Activated T-helper 1 cell treated with anti-CD3 and anti-CD28 coated beads, Interleukin-12 subunit alpha, Interleukin-12 subunit beta, Interleukin-2, Interleukin-4 antibody, amounts not matched to agents 30 ng/mL and 10 ng/mL and 1 ng/mL, durations not matched to agents 14 hours and 24 hours and 36 hours (primary cell): ENCODE measurements at regions not wholly inside any gene's neighbourhood (a gene's known extent, or its start where the extent isn't known, plus 50 kb on each side); places are given as distances from the start of the nearest gene placed in this dataset.

Experiments used
- DNase-seq: peaks from one replicate; pipeline ENCODE4 v3.0.0; 2021; ENCODE audit warnings: low spot score
- H3K27ac Mint-ChIP-seq: one replicate; pipeline ENCODE4 v1.8.0; 2021; ENCODE audit warnings: mild to moderate bottlenecking, mixed read lengths
- H3K27me3 Mint-ChIP-seq: one replicate; pipeline ENCODE4 v1.8.0; 2022; ENCODE audit warnings: mild to moderate bottlenecking, moderate library complexity, mixed read lengths; ENCODE audit not compliant: insufficient read depth
- H3K36me3 Mint-ChIP-seq: one replicate; pipeline ENCODE4 v1.8.0; 2021; ENCODE audit warnings: low read depth, mixed read lengths
- H3K4me1 Mint-ChIP-seq: one replicate; pipeline ENCODE4 v1.8.0; 2021; ENCODE audit warnings: low read depth, mixed read lengths
- H3K4me3 Mint-ChIP-seq: one replicate; pipeline ENCODE4 v1.8.0; 2021; ENCODE audit warnings: mild to moderate bottlenecking, moderate library complexity, mixed read lengths
- H3K9me3 Mint-ChIP-seq: one replicate; pipeline ENCODE4 v1.8.0; 2021; ENCODE audit warnings: mixed read lengths
- intact Hi-C: fragments of 100-400 bp; cut with micrococcal nuclease; formaldehyde crosslinking; loops from one replicate; pipeline ENCODE4 v1.15.1; 2024

GRCh38 chr18:44126598-44126997 lies 554.1 kb upstream of the SETBP1 start:
- DNase-seq = no peak
- H3K27me3 Mint-ChIP-seq = no peaks in the 10 kb centered on the region
- H3K36me3 Mint-ChIP-seq = no peaks in the 10 kb centered on the region
- H3K9me3 Mint-ChIP-seq = no peaks in the 10 kb centered on the region
- no peak overlapping the region for H3K27ac Mint-ChIP-seq
- H3K4me3 Mint-ChIP-seq = no peak overlapping the region
- no peaks in the 10 kb centered on the region for H3K4me1 Mint-ChIP-seq
- intact Hi-C loops = no loop called here

GRCh38 chr18:44128365-44128764 lies 552.3 kb upstream of the SETBP1 start:
- no peak for DNase-seq
- Mint-ChIP-seq H3K27me3 (no peaks in the 10 kb centered on the region), H3K4me1 (no peaks in the 10 kb centered on the region), H3K9me3 (no peaks in the 10 kb centered on the region), H3K36me3 (no peaks in the 10 kb centered on the region), H3K27ac (no peak overlapping the region), H3K4me3 (no peak overlapping the region)
- intact Hi-C loops = no loop called here

- intact Hi-C loops = loop anchor here (1.0 to 5.0 kb wide), 2 partner anchors 1082 to 1252 kb away; no protein-coding TSS in a partner anchor
- Mint-ChIP-seq H3K27me3 (no peaks in the 10 kb centered on the region), H3K36me3 (no peaks in the 10 kb centered on the region), H3K4me1 (no peaks in the 10 kb centered on the region), H3K27ac (no peak overlapping the region), H3K4me3 (no peak overlapping the region), H3K9me3 (no peaks in the 10 kb centered on the region)
- no peak for DNase-seq
Observed at GRCh38 chr18:44130376-44130942, 550.2 kb upstream of the SETBP1 start.

- H3K36me3 Mint-ChIP-seq = no peaks in the 10 kb centered on the region
- H3K4me1 Mint-ChIP-seq = no peaks in the 10 kb centered on the region
- intact Hi-C loops = loop anchor here (5.0 kb wide), 1 partner anchor 1249 kb away; no protein-coding TSS in a partner anchor
- H3K27ac Mint-ChIP-seq = no peak overlapping the region
- H3K9me3 Mint-ChIP-seq = no peaks in the 10 kb centered on the region
- no peak overlapping the region for H3K4me3 Mint-ChIP-seq
- H3K27me3 Mint-ChIP-seq = no peaks in the 10 kb centered on the region
- no peak for DNase-seq
Observed at GRCh38 chr18:44133483-44133882, 547.2 kb upstream of the SETBP1 start.

- no peaks in the 10 kb centered on the region for H3K4me1 Mint-ChIP-seq
- H3K4me3 Mint-ChIP-seq = no peak overlapping the region
- intact Hi-C loops = loop anchor here (5.0 kb wide), 1 partner anchor 1248 kb away; no protein-coding TSS in a partner anchor
- no peak overlapping the region for H3K27ac Mint-ChIP-seq
- no peaks in the 10 kb centered on the region for H3K27me3 Mint-ChIP-seq
- H3K9me3 Mint-ChIP-seq = no peaks in the 10 kb centered on the region
- no peak for DNase-seq
- H3K36me3 Mint-ChIP-seq = no peaks in the 10 kb centered on the region
Observed at GRCh38 chr18:44134447-44134846, 546.2 kb upstream of the SETBP1 start.

GRCh38 chr18:44135741-44136140 lies 544.9 kb upstream of the SETBP1 start:
- DNase-seq = no peak
- Mint-ChIP-seq H3K4me3 (no peak overlapping the region), H3K4me1 (no peaks in the 10 kb centered on the region), H3K27ac (no peak overlapping the region), H3K9me3 (no peaks in the 10 kb centered on the region), H3K27me3 (no peaks in the 10 kb centered on the region), H3K36me3 (no peaks in the 10 kb centered on the region)
- intact Hi-C loops = no loop called here

GRCh38 chr18:44136326-44136725 lies 544.4 kb upstream of the SETBP1 start:
- H3K9me3 Mint-ChIP-seq = no peaks in the 10 kb centered on the region
- H3K36me3 Mint-ChIP-seq = no peaks in the 10 kb centered on the region
- no peak overlapping the region for H3K27ac Mint-ChIP-seq
- no peak overlapping the region for H3K4me3 Mint-ChIP-seq
- intact Hi-C loops = no loop called here
- DNase-seq = no peak
- H3K27me3 Mint-ChIP-seq = no peaks in the 10 kb centered on the region
- H3K4me1 Mint-ChIP-seq = no peaks in the 10 kb centered on the region

- Mint-ChIP-seq H3K4me1 (no peaks in the 10 kb centered on the region), H3K36me3 (no peaks in the 10 kb centered on the region), H3K4me3 (no peak overlapping the region)
Observed at GRCh38 chr18:44143072-44143471, 537.6 kb upstream of the SETBP1 start.

GRCh38 chr18:44149706-44150105 lies 531.0 kb upstream of the SETBP1 start:
- H3K36me3 Mint-ChIP-seq = no peaks in the 10 kb centered on the region
- no peak overlapping the region for H3K4me3 Mint-ChIP-seq
- no peaks in the 10 kb centered on the region for H3K27me3 Mint-ChIP-seq
- no peaks in the 10 kb centered on the region for H3K9me3 Mint-ChIP-seq
- intact Hi-C loops = no loop called here
- H3K27ac Mint-ChIP-seq = no peak overlapping the region
- DNase-seq = no peak
- no peaks in the 10 kb centered on the region for H3K4me1 Mint-ChIP-seq

More at GRCh38 chr18:44143072-44143471, 537.6 kb upstream of the SETBP1 start:
- intact Hi-C loops = no loop called here
- no peak for DNase-seq
- Mint-ChIP-seq H3K9me3 (no peaks in the 10 kb centered on the region), H3K27ac (no peak overlapping the region), H3K27me3 (no peaks in the 10 kb centered on the region)

GRCh38 chr18:44153981-44154380 lies 526.7 kb upstream of the SETBP1 start:
- intact Hi-C loops = no loop called here
- DNase-seq = no peak
- H3K4me1 Mint-ChIP-seq = no peaks in the 10 kb centered on the region
- H3K9me3 Mint-ChIP-seq = no peaks in the 10 kb centered on the region
- no peaks in the 10 kb centered on the region for H3K27me3 Mint-ChIP-seq
- no peak overlapping the region for H3K27ac Mint-ChIP-seq
- no peaks in the 10 kb centered on the region for H3K36me3 Mint-ChIP-seq
- no peak overlapping the region for H3K4me3 Mint-ChIP-seq

- DNase-seq = no peak
- no peaks in the 10 kb centered on the region for H3K27me3 Mint-ChIP-seq
- H3K9me3 Mint-ChIP-seq = no peaks in the 10 kb centered on the region
- H3K4me1 Mint-ChIP-seq = no peaks in the 10 kb centered on the region
- H3K36me3 Mint-ChIP-seq = no peaks in the 10 kb centered on the region
- H3K4me3 Mint-ChIP-seq = no peak overlapping the region
- no peak overlapping the region for H3K27ac Mint-ChIP-seq
- intact Hi-C loops = no loop called here
Observed at GRCh38 chr18:44156126-44156525, 524.6 kb upstream of the SETBP1 start.

- H3K4me3 Mint-ChIP-seq = no peak overlapping the region
- no peaks in the 10 kb centered on the region for H3K4me1 Mint-ChIP-seq
- H3K9me3 Mint-ChIP-seq = peaks cover 2% of the 10 kb centered on the region
- no peak overlapping the region for H3K27ac Mint-ChIP-seq
- H3K36me3 Mint-ChIP-seq = no peaks in the 10 kb centered on the region
- no peaks in the 10 kb centered on the region for H3K27me3 Mint-ChIP-seq
- DNase-seq = no peak
- intact Hi-C loops = no loop called here
Observed at GRCh38 chr18:44156776-44157335, 523.8 kb upstream of the SETBP1 start.

GRCh38 chr18:44170208-44170880 lies 510.3 kb upstream of the SETBP1 start:
- Mint-ChIP-seq H3K9me3 (no peaks in the 10 kb centered on the region), H3K4me1 (no peaks in the 10 kb centered on the region), H3K4me3 (no peak overlapping the region), H3K27me3 (no peaks in the 10 kb centered on the region), H3K27ac (no peak overlapping the region), H3K36me3 (no peaks in the 10 kb centered on the region)
- intact Hi-C loops = no loop called here
- DNase-seq = no peak
